ENCODE measurements at regions not wholly inside any gene's neighbourhood (a gene's known extent, or its start where the extent isn't known, plus 50 kb on each side); places are given as distances from the start of the nearest gene placed in this dataset.

DNA sequence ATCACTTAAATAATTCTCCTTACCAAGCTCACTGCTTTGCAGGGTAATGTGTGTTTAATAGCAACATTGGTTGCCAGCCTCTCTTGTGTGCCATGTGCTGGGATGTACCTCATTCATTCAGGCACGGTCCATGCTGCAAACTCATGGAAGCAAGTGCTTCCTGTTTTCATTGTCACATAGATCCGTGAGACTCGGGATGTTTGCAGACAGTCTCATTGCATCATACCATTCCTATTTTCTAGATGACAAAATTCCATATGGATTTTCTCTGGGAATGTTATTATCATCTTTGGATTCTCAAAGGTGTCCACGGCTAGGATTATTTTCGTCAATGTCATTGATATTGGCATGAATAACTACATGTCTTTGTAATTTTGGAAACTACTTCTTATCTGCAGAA, 60.0 kb upstream of the HDAC4 start:
- Histone ChIP-seq H3K36me3 (ENCODE audit: control insufficient read depth, insufficient read depth, low read length) (no peaks in the 10 kb centered on the region), H3K27me3 (ENCODE audit: control insufficient read depth, insufficient read depth, low read length) (no peaks in the 10 kb centered on the region), H3K9me3 (ENCODE audit: control insufficient read depth, low read length) (no peaks in the 10 kb centered on the region), H3K4me3 (ENCODE audit: low read length) (no peak overlapping the region), H3K9ac (ENCODE audit: low read length) (no peak overlapping the region), H3K4me1 (ENCODE audit: control insufficient read depth, insufficient read depth, low read length) (peaks cover 6% of the 10 kb centered on the region)

DNA sequence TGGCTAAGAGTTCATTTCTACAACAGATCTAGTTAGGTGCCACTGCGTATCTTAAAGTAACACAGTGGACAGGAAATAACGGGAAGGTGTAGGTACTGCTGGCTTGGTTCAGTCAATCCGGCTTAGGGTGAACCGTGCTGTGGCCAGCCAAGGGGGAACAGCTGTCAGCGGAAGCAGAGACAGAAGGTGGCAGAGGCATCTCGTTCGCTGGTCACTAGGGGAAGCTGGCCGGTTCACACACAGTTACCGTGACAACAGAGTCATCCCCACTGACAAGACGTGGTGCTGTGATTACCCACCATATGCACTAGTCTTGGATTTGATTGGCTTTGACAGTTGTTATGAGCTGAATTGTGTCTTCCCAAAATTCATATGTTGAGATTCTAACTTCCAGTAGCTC, 58.8 kb upstream of the HDAC4 start:
- no peak overlapping the region for H3K9ac ChIP-seq (ENCODE audit: low read length)
- no peaks in the 10 kb centered on the region for H3K9me3 ChIP-seq (ENCODE audit: control insufficient read depth, low read length)
- H3K36me3 ChIP-seq (ENCODE audit: control insufficient read depth, insufficient read depth, low read length): no peaks in the 10 kb centered on the region
- H3K27me3 ChIP-seq (ENCODE audit: control insufficient read depth, insufficient read depth, low read length): no peaks in the 10 kb centered on the region
- H3K4me1 ChIP-seq (ENCODE audit: control insufficient read depth, insufficient read depth, low read length): no peaks in the 10 kb centered on the region
- no peak overlapping the region for H3K4me3 ChIP-seq (ENCODE audit: low read length)

DNA sequence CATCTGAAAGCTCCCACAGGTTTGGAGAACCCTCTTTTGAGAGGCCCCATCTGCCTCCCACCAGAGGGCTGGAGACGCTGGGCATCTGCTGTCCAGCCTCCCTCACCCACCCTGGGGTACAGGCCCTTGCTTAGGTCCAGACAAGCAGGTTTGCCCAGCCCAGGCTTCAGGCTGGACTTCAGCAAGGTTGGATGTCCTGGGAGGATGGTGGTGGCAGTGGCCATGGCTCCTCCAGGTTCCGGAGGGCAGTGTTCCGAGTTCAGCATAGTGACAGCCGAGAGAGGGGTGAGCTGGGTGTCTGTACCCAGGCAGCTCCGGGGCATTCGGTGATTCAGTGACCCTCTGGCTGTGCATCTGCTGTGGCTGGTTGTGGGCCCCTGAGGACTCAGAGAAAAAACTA, 58.2 kb upstream of the HDAC4 start:
- no peaks in the 10 kb centered on the region for H3K36me3 ChIP-seq (ENCODE audit: control insufficient read depth, insufficient read depth, low read length)
- H3K9ac ChIP-seq (ENCODE audit: low read length): no peak overlapping the region
- no peaks in the 10 kb centered on the region for H3K4me1 ChIP-seq (ENCODE audit: control insufficient read depth, insufficient read depth, low read length)
- H3K4me3 ChIP-seq (ENCODE audit: low read length): no peak overlapping the region
- no peaks in the 10 kb centered on the region for H3K27me3 ChIP-seq (ENCODE audit: control insufficient read depth, insufficient read depth, low read length)
- H3K9me3 ChIP-seq (ENCODE audit: control insufficient read depth, low read length): no peaks in the 10 kb centered on the region

DNA sequence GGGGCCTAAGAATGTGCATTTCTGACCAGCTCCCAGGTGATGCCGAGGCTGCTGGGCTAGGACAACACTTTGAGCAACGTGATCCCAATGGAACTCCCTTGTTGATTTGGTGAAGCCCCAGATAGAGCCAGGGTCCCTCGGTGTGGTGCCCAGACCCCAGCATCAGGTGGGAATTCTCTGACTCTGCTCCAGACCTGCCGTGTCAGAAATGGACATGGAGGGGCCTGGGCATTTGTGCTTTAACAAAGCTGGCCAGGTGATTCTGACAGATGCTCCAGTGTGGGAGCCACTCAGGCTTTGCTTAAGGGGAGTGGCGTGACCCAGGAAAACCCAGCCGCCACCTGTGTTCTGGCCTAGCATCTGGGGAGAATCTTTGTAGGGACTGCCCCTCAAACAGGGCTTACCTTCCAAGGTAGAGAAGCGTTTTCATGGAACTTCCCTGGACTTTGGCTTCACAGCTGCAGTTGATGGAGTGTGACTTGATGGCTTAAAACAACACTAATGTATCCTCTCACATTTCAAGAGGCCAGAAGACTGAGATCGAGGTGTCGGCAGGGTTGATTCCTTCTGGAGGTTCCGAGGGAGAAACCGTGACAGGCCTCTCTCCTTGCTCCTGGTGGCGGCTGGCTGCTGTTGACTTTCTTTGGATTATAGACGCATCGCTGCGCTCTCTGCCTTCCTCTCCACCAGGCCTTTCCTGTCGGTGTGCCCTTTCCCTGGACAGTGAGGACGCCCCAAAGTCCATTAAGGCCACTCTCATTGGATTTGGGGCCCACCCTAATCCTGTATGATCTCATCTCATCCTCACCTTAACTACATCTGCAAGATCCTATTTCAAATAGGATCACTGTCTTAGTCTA, 57.0 kb upstream of the HDAC4 start:
- H3K4me3 ChIP-seq (ENCODE audit: low read length): no peak overlapping the region
- H3K27me3 ChIP-seq (ENCODE audit: control insufficient read depth, insufficient read depth, low read length): no peaks in the 10 kb centered on the region
- H3K4me1 ChIP-seq (ENCODE audit: control insufficient read depth, insufficient read depth, low read length): no peaks in the 10 kb centered on the region

DNA sequence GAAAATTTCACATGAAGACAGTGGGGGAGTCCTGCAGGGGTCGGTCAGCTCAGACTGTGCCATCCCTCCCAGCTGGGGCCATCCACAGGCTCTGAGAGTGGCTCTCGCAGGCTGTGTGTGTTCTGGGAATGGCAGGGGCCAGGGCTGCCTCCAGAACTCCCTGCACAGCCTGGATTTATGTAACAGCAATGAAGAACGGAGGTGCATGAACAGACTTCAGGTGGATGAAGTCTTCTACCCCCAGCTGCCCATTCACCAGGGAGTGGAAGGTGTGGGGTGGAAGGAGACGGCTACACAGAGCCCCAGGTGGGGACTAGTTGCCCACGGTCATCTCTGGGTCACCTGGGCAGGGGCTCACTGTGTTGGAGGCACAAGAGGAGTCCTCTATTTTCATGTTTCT, 56.1 kb upstream of the HDAC4 start:
- Histone ChIP-seq H3K36me3 (ENCODE audit: control insufficient read depth, insufficient read depth, low read length) (no peaks in the 10 kb centered on the region), H3K4me1 (ENCODE audit: control insufficient read depth, insufficient read depth, low read length) (no peaks in the 10 kb centered on the region), H3K27me3 (ENCODE audit: control insufficient read depth, insufficient read depth, low read length) (no peaks in the 10 kb centered on the region), H3K9me3 (ENCODE audit: control insufficient read depth, low read length) (no peaks in the 10 kb centered on the region), H3K9ac (ENCODE audit: low read length) (no peak overlapping the region), H3K4me3 (ENCODE audit: low read length) (no peak overlapping the region)

More for the DNA sequence above, 57.0 kb upstream of the HDAC4 start:
- no peaks in the 10 kb centered on the region for H3K36me3 ChIP-seq (ENCODE audit: control insufficient read depth, insufficient read depth, low read length)
- no peak overlapping the region for H3K9ac ChIP-seq (ENCODE audit: low read length)
- H3K9me3 ChIP-seq (ENCODE audit: control insufficient read depth, low read length): no peaks in the 10 kb centered on the region

DNA sequence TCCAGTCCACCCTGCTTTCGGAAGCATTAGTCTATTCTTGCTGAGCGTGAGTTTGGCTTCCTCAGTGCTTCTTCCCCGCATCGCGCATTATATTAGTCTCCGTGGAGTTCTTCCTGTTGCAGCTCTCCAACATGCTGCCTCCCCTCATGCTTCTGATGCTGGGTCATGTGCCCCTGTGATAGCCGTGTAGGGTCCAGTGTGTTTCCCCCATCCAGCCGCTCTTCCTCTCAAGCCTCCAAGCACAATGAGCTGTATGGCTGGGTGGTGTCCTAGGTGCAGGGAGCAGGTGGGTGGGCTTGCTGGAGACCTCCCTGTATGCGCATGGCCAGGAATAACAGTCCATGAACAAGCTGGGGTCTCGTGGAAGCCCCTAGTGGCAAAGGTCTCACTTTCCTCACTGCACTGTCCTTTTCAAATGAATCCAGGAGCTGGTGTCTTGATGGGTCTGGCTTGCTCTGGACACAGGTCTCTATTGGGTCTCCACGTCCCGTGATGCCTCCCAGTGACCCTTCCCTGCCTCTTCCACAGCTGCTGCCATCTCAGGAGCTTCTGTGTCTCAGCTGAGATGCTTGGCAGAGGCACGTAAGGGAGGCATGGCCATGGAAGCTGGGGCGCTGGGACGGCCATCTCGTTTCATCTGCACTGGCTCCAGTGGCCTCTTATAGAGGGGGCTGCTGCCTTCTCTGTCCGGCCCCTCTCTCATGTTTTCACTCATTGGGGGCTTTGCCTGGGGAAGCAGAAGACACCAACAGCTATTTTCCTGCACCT, 54.8 kb upstream of the HDAC4 start:
- H3K4me3 ChIP-seq (ENCODE audit: low read length): no peak overlapping the region
- H3K9ac ChIP-seq (ENCODE audit: low read length): no peak overlapping the region
- H3K9me3 ChIP-seq (ENCODE audit: control insufficient read depth, low read length): no peaks in the 10 kb centered on the region
- H3K36me3 ChIP-seq (ENCODE audit: control insufficient read depth, insufficient read depth, low read length): no peaks in the 10 kb centered on the region
- H3K4me1 ChIP-seq (ENCODE audit: control insufficient read depth, insufficient read depth, low read length): no peaks in the 10 kb centered on the region
- no peaks in the 10 kb centered on the region for H3K27me3 ChIP-seq (ENCODE audit: control insufficient read depth, insufficient read depth, low read length)

DNA sequence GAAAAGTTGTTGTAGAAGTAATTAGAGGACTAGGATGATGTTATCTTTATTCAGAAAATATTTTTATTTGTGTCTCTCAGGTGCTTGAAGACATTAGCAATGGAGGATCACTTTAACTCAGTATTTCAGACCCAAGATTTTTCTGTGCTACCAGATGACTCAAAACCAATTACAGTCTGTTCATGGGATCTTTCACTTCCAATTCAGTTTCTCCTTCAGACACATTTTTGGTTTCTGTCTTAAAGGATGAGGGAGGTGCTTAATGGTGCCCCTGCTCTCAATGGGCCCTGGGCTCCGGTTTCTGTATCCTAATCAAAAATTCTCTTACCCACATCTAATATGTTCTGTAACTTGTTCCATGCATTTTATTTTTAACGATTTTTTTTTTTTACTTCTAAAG, 53.7 kb upstream of the HDAC4 start:
- H3K4me1 ChIP-seq (ENCODE audit: control insufficient read depth, insufficient read depth, low read length): no peaks in the 10 kb centered on the region
- H3K36me3 ChIP-seq (ENCODE audit: control insufficient read depth, insufficient read depth, low read length): no peaks in the 10 kb centered on the region
- no peak overlapping the region for H3K9ac ChIP-seq (ENCODE audit: low read length)
- H3K9me3 ChIP-seq (ENCODE audit: control insufficient read depth, low read length): no peaks in the 10 kb centered on the region
- H3K4me3 ChIP-seq (ENCODE audit: low read length): no peak overlapping the region
- no peaks in the 10 kb centered on the region for H3K27me3 ChIP-seq (ENCODE audit: control insufficient read depth, insufficient read depth, low read length)
